ENCODE measurements at regions not wholly inside any gene's neighbourhood (a gene's known extent, or its start where the extent isn't known, plus 50 kb on each side); places are given as distances from the start of the nearest gene placed in this dataset.

- H3K4me1 ChIP-seq, result peaks cover 5% of the 10 kb centered on the region
- H3K36me3 ChIP-seq (ENCODE audit: control insufficient read depth, insufficient read depth, low read length), result no peaks in the 10 kb centered on the region
- no peaks in the 10 kb centered on the region for H3K9me3 ChIP-seq (ENCODE audit: control insufficient read depth, low read length)
- no peaks in the 10 kb centered on the region for H3K27me3 ChIP-seq (ENCODE audit: control insufficient read depth, insufficient read depth, low read length)
- no peak overlapping the region for H3K4me2 ChIP-seq (ENCODE audit: low read length)
- H3K79me2 ChIP-seq, result no peaks in the 10 kb centered on the region
- no peak overlapping the region for H3K27ac ChIP-seq
- TF ChIP-seq CTCF (IDR thresholded peaks at IDR 0.05), result no peak
- no peak overlapping the region for H3K9ac ChIP-seq
- H2AFZ ChIP-seq, result no peak overlapping the region
- no peak overlapping the region for H3K4me3 ChIP-seq (ENCODE audit: low read depth, low read length)
Observed at GRCh38 chr10:90347239-90347638, 510.6 kb downstream of the HTR7 start.

- Histone ChIP-seq H3K36me3 (ENCODE audit: control insufficient read depth, insufficient read depth, low read length) (no peaks in the 10 kb centered on the region), H3K4me3 (ENCODE audit: low read depth, low read length) (no peak overlapping the region), H2AFZ (no peak overlapping the region), H3K4me2 (ENCODE audit: low read length) (no peak overlapping the region), H3K9ac (no peak overlapping the region), H3K79me2 (no peaks in the 10 kb centered on the region), H3K27me3 (ENCODE audit: control insufficient read depth, insufficient read depth, low read length) (no peaks in the 10 kb centered on the region), H3K27ac (no peak overlapping the region), H3K4me1 (peaks cover 5% of the 10 kb centered on the region), H3K9me3 (ENCODE audit: control insufficient read depth, low read length) (no peaks in the 10 kb centered on the region)
- no peak for TF ChIP-seq CTCF (IDR thresholded peaks at IDR 0.05)
Observed at GRCh38 chr10:90350122-90350521, 507.7 kb downstream of the HTR7 start.

- no peaks in the 10 kb centered on the region for H3K27me3 ChIP-seq (ENCODE audit: control insufficient read depth, insufficient read depth, low read length)
- H3K79me2 ChIP-seq, result no peaks in the 10 kb centered on the region
Observed at GRCh38 chr10:90352288-90352687, 505.6 kb downstream of the HTR7 start.

GRCh38 chr10:90354914-90355313 is 502.9 kb downstream of the HTR7 start:
- peaks cover 5% of the 10 kb centered on the region for H3K4me1 ChIP-seq
- H3K4me2 ChIP-seq (ENCODE audit: low read length), result no peak overlapping the region
- no peak overlapping the region for H3K4me3 ChIP-seq (ENCODE audit: low read depth, low read length)
- no peak overlapping the region for H2AFZ ChIP-seq
- no peak overlapping the region for H3K27ac ChIP-seq
- no peak for TF ChIP-seq CTCF (IDR thresholded peaks at IDR 0.05)
- H3K9me3 ChIP-seq (ENCODE audit: control insufficient read depth, low read length), result no peaks in the 10 kb centered on the region
- no peaks in the 10 kb centered on the region for H3K27me3 ChIP-seq (ENCODE audit: control insufficient read depth, insufficient read depth, low read length)
- no peak overlapping the region for H3K9ac ChIP-seq
- H3K79me2 ChIP-seq, result no peaks in the 10 kb centered on the region
- H3K36me3 ChIP-seq (ENCODE audit: control insufficient read depth, insufficient read depth, low read length), result no peaks in the 10 kb centered on the region

More at GRCh38 chr10:90352288-90352687, 505.6 kb downstream of the HTR7 start:
- no peaks in the 10 kb centered on the region for H3K36me3 ChIP-seq (ENCODE audit: control insufficient read depth, insufficient read depth, low read length)
- H3K4me3 ChIP-seq (ENCODE audit: low read depth, low read length), result no peak overlapping the region
- no peak overlapping the region for H2AFZ ChIP-seq
- H3K9me3 ChIP-seq (ENCODE audit: control insufficient read depth, low read length), result no peaks in the 10 kb centered on the region
- TF ChIP-seq CTCF (IDR thresholded peaks at IDR 0.05), result no peak
- peaks cover 5% of the 10 kb centered on the region for H3K4me1 ChIP-seq
- H3K27ac ChIP-seq, result no peak overlapping the region
- H3K4me2 ChIP-seq (ENCODE audit: low read length), result no peak overlapping the region
- H3K9ac ChIP-seq, result no peak overlapping the region

- Histone ChIP-seq H2AFZ (no peak overlapping the region), H3K4me3 (ENCODE audit: low read depth, low read length) (no peak overlapping the region), H3K4me1 (no peaks in the 10 kb centered on the region), H3K9ac (no peak overlapping the region), H3K9me3 (ENCODE audit: control insufficient read depth, low read length) (no peaks in the 10 kb centered on the region), H3K27ac (no peak overlapping the region), H3K36me3 (ENCODE audit: control insufficient read depth, insufficient read depth, low read length) (no peaks in the 10 kb centered on the region), H3K79me2 (no peaks in the 10 kb centered on the region), H3K27me3 (ENCODE audit: control insufficient read depth, insufficient read depth, low read length) (no peaks in the 10 kb centered on the region), H3K4me2 (ENCODE audit: low read length) (no peak overlapping the region)
- no peak for TF ChIP-seq CTCF (IDR thresholded peaks at IDR 0.05)
Observed at GRCh38 chr10:90363799-90364483, 493.9 kb downstream of the HTR7 start.

Data from parathyroid adenoma (tissue), 2 donors.